RWPE2 (cell line): ENCODE measurements at regions not wholly inside any gene's neighbourhood (a gene's known extent, or its start where the extent isn't known, plus 50 kb on each side); places are given as distances from the start of the nearest gene placed in this dataset.

Experiments
- ATAC-seq: fragments of 200-7000 bp; cut with Tn5 transposase; 3 replicates; pipeline ENCODE4 v1.9.1; 2021; ENCODE audit warnings: low read depth
- DNase-seq: peaks from one replicate; pipeline ENCODE4 v3.0.0-alpha.2; 2020; ENCODE audit warnings: low spot score
- H3K27ac ChIP-seq: fragments of 450-650 bp; 2 replicates; pipeline ENCODE4 v1.5.1; 2017; ENCODE audit warnings: mild to moderate bottlenecking; ENCODE audit not compliant: poor library complexity, severe bottlenecking
- H3K27me3 ChIP-seq: fragments of 250-450 bp; sonication (Bioruptor Pico); 2 replicates; pipeline ENCODE4 v1.5.1; 2021; ENCODE audit warnings: mild to moderate bottlenecking, moderate library complexity; ENCODE audit not compliant: insufficient read depth, poor library complexity, severe bottlenecking
- H3K36me3 ChIP-seq: fragments of 250-450 bp; sonication (Bioruptor Pico); 2 replicates; pipeline ENCODE4 v1.5.1; 2020; ENCODE audit warnings: low read depth, mild to moderate bottlenecking, moderate library complexity
- H3K4me1 ChIP-seq: fragments of 250-450 bp; sonication (Bioruptor Pico); 2 replicates; pipeline ENCODE4 v1.5.1; 2021; ENCODE audit warnings: mild to moderate bottlenecking, moderate library complexity; ENCODE audit not compliant: insufficient read depth, poor library complexity, severe bottlenecking
- H3K4me3 ChIP-seq: fragments of 250-450 bp; sonication (Bioruptor Pico); 2 replicates; pipeline ENCODE4 v1.5.1; 2021; ENCODE audit warnings: mild to moderate bottlenecking, moderate library complexity; ENCODE audit not compliant: severe bottlenecking
- H3K9me3 ChIP-seq: fragments of 250-450 bp; sonication (Bioruptor Pico); 2 replicates; pipeline ENCODE4 v1.5.1; 2021; ENCODE audit warnings: mild to moderate bottlenecking, moderate library complexity; ENCODE audit not compliant: severe bottlenecking
- TF ChIP-seq, protein P1 (sequence below): fragments of 450-650 bp; IDR thresholded peaks from one replicate; pipeline ENCODE4 v1.5.1; 2017; ENCODE audit warnings: mild to moderate bottlenecking, moderate library complexity; ENCODE audit not compliant: poor library complexity, severe bottlenecking

DNA sequence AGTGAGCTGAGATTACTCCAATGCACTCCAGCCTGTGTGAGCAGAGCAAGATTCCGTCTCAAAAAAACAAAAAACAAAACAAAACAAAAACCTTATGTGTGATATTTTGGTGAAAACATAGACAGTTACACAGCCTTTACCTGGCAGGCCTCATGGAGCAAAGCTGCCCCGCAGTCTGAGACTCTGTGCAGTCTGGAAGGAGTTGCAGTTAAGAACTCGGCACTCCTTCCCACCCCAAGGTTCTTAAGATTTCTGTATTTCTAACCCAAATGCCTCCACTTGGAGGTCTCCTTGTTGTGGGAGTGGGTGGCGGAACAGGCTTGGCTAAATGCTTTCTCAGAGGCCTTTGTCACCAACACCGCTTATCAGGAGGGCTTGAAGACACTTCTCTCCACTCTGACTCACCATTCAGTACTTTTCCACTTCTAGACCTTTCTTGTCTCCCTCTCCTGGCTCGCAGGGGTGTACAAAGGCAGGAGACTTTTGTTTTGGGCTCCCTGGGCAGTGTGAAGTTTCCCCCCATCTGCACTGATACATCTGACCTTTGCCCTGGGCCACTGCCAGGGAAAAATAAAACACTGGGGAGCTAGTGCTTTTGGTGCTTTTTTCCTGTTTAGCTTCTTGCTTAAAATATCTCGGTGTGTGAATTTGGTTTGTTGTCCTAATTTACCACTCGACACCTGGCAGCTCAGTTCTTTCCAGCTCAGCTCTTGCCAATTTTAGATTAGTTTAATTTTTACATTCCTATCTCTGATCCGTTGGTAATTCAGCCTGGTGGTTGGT is 51.3 kb upstream of the MAGI2 start:
- H3K4me1 ChIP-seq: no peaks in the 10 kb centered on the region
- ATAC-seq (no peak), DNase-seq (no peak)
- no peak overlapping the region for H3K27ac ChIP-seq
- no peaks in the 10 kb centered on the region for H3K36me3 ChIP-seq
- no peak overlapping the region for H3K4me3 ChIP-seq
- H3K9me3 ChIP-seq: no peaks in the 10 kb centered on the region
- TF ChIP-seq, protein P1, sequence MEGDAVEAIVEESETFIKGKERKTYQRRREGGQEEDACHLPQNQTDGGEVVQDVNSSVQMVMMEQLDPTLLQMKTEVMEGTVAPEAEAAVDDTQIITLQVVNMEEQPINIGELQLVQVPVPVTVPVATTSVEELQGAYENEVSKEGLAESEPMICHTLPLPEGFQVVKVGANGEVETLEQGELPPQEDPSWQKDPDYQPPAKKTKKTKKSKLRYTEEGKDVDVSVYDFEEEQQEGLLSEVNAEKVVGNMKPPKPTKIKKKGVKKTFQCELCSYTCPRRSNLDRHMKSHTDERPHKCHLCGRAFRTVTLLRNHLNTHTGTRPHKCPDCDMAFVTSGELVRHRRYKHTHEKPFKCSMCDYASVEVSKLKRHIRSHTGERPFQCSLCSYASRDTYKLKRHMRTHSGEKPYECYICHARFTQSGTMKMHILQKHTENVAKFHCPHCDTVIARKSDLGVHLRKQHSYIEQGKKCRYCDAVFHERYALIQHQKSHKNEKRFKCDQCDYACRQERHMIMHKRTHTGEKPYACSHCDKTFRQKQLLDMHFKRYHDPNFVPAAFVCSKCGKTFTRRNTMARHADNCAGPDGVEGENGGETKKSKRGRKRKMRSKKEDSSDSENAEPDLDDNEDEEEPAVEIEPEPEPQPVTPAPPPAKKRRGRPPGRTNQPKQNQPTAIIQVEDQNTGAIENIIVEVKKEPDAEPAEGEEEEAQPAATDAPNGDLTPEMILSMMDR: no peak
- no peaks in the 10 kb centered on the region for H3K27me3 ChIP-seq
